Liver (tissue), 8 donors: ENCODE measurements at regions not wholly inside any gene's neighbourhood (a gene's known extent, or its start where the extent isn't known, plus 50 kb on each side); places are given as distances from the start of the nearest gene placed in this dataset.

Experiments
- DNase-seq: peaks from one replicate; pipeline ENCODE4 v3.0.0-alpha.2; 2017; ENCODE audit warnings: low spot score
- H3K27ac ChIP-seq, 2 donors: one replicate each; pipeline ENCODE4 v1.7.0; 2013; ENCODE audit warnings: inconsistent platforms in 2 of 2, low read length in 2 of 2, control low read depth in 1 of 2, low read depth in 1 of 2, mild to moderate bottlenecking in 1 of 2
- H3K27me3 ChIP-seq, 4 donors: one replicate each; pipeline versions ENCODE4 v1.6.1 to v1.7.0; 2013; ENCODE audit warnings: low read length in 3 of 4, inconsistent platforms in 1 of 4, mild to moderate bottlenecking in 1 of 4, moderate library complexity in 1 of 4; ENCODE audit not compliant: control insufficient read depth in 4 of 4, insufficient read depth in 4 of 4
- H3K36me3 ChIP-seq, 4 donors: one replicate each; pipeline versions ENCODE4 v1.6.1 to v1.7.0; 2013; ENCODE audit warnings: low read length in 3 of 4, mild to moderate bottlenecking in 3 of 4, low read depth in 1 of 4, moderate library complexity in 1 of 4; ENCODE audit not compliant: control insufficient read depth in 4 of 4, insufficient read depth in 3 of 4
- H3K4me1 ChIP-seq, 4 donors: one replicate each; pipeline versions ENCODE4 v1.6.1 to v1.7.0; 2013; ENCODE audit warnings: low read length in 3 of 4, mild to moderate bottlenecking in 3 of 4, moderate library complexity in 1 of 4; ENCODE audit not compliant: control insufficient read depth in 4 of 4, insufficient read depth in 4 of 4
- H3K4me3 ChIP-seq, 3 donors: one replicate each; pipeline versions ENCODE4 v1.6.1 to v1.7.0; 2013; ENCODE audit warnings: low read length in 3 of 3, control low read depth in 1 of 3, low read depth in 1 of 3, mild to moderate bottlenecking in 1 of 3
- H3K9ac ChIP-seq, 2 donors: one replicate each; pipeline ENCODE4 v1.7.0; 2013; ENCODE audit warnings: low read length in 2 of 2, mild to moderate bottlenecking in 2 of 2, moderate library complexity in 2 of 2, control low read depth in 1 of 2, low read depth in 1 of 2
- H3K9me3 ChIP-seq, 4 donors: one replicate each; pipeline versions ENCODE4 v1.6.1 to v1.7.0; 2013; ENCODE audit warnings: low read length in 3 of 4; ENCODE audit not compliant: control insufficient read depth in 4 of 4
- EGR1 ChIP-seq, 2 donors: IDR thresholded peaks; 2 replicates each; pipeline ENCODE4 v1.6.1; 2016 to 2018; ENCODE audit warnings: antibody characterized with exemption in 2 of 2, low read depth in 2 of 2
- FOXA1 ChIP-seq: IDR thresholded peaks from 2 replicates; pipeline ENCODE4 v1.6.1; 2016; ENCODE audit warnings: antibody characterized with exemption
- FOXA2 ChIP-seq: IDR thresholded peaks from 2 replicates; pipeline ENCODE4 v1.6.1; 2016; ENCODE audit warnings: antibody characterized with exemption
- GABPA ChIP-seq, 2 donors: IDR thresholded peaks in 1 of 2; conservative IDR thresholded peaks in 1 of 2; 2 replicates each; pipeline ENCODE4 v1.6.1; 2016; ENCODE audit warnings: antibody characterized with exemption in 2 of 2, mild to moderate bottlenecking in 1 of 2, moderate library complexity in 1 of 2
- HNF4A ChIP-seq, 2 donors: conservative IDR thresholded peaks; 2 replicates each; pipeline ENCODE4 v1.6.1; 2016; ENCODE audit warnings: antibody characterized with exemption in 2 of 2, mild to moderate bottlenecking in 2 of 2
- HNF4G ChIP-seq: IDR thresholded peaks from 2 replicates; pipeline ENCODE4 v1.6.1; 2016; ENCODE audit warnings: antibody characterized with exemption
- JUND ChIP-seq, 2 donors: IDR thresholded peaks; 2 replicates each; pipeline ENCODE4 v1.6.1; 2016; ENCODE audit warnings: antibody characterized with exemption in 2 of 2
- NR2F2 ChIP-seq: IDR thresholded peaks from 2 replicates; pipeline ENCODE4 v1.6.1; 2016; ENCODE audit warnings: antibody characterized with exemption
- RXRA ChIP-seq, 2 donors: IDR thresholded peaks; 2 replicates each; pipeline ENCODE4 v1.6.1; 2017 to 2018; ENCODE audit warnings: antibody characterized with exemption in 2 of 2, mild to moderate bottlenecking in 1 of 2
- SP1 ChIP-seq: IDR thresholded peaks from 2 replicates; pipeline ENCODE4 v1.6.1; 2018; ENCODE audit warnings: antibody characterized with exemption, mild to moderate bottlenecking
- YY1 ChIP-seq: IDR thresholded peaks from 2 replicates; pipeline ENCODE4 v1.6.1; 2016; ENCODE audit warnings: antibody characterized with exemption, mild to moderate bottlenecking
- WGBS: extraction: QIAGEN DNeasy Blood & Tissue Kit; methylation state at CpG from one replicate; pipeline ENCODE4 v1.1.7; 2013; 5-methylcytosine and 5-hydroxymethylcytosine counted together
- TF ChIP-seq, protein P1 (sequence below): fragments of 150-350 bp; IDR thresholded peaks from 2 replicates; pipeline ENCODE4 v1.5.1; 2017; ENCODE audit warnings: improper control_type of control experiment, low read depth, low read length; ENCODE audit not compliant: missing input control
- TF ChIP-seq, protein P2 (sequence below): IDR thresholded peaks from 2 replicates; pipeline ENCODE4 v1.6.1; 2016; ENCODE audit warnings: antibody characterized with exemption
- TF ChIP-seq, protein P3 (sequence below): IDR thresholded peaks from 2 replicates; pipeline ENCODE4 v1.6.1; 2016; ENCODE audit warnings: antibody characterized with exemption, mild to moderate bottlenecking
- donor health status: healthy.
- donor health status: healthy.
- donor health status: healthy.
- donor health status: healthy.
- donor health status: healthy.

- TF ChIP-seq, protein P1, sequence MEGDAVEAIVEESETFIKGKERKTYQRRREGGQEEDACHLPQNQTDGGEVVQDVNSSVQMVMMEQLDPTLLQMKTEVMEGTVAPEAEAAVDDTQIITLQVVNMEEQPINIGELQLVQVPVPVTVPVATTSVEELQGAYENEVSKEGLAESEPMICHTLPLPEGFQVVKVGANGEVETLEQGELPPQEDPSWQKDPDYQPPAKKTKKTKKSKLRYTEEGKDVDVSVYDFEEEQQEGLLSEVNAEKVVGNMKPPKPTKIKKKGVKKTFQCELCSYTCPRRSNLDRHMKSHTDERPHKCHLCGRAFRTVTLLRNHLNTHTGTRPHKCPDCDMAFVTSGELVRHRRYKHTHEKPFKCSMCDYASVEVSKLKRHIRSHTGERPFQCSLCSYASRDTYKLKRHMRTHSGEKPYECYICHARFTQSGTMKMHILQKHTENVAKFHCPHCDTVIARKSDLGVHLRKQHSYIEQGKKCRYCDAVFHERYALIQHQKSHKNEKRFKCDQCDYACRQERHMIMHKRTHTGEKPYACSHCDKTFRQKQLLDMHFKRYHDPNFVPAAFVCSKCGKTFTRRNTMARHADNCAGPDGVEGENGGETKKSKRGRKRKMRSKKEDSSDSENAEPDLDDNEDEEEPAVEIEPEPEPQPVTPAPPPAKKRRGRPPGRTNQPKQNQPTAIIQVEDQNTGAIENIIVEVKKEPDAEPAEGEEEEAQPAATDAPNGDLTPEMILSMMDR: no peak
- TF ChIP-seq RXRA (IDR thresholded peaks at IDR 0.05): no peak
- TF ChIP-seq GABPA (IDR thresholded peaks at IDR 0.05 in 1 of 2, conservative IDR thresholded peaks at IDR 0.05 in 1 of 2): no peak
- TF ChIP-seq FOXA2: no peak
- no peak for TF ChIP-seq HNF4G
- TF ChIP-seq FOXA1: no peak
- TF ChIP-seq, protein P2, sequence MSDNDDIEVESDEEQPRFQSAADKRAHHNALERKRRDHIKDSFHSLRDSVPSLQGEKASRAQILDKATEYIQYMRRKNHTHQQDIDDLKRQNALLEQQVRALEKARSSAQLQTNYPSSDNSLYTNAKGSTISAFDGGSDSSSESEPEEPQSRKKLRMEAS: no peak
- no peak for TF ChIP-seq NR2F2
- TF ChIP-seq JUND (IDR thresholded peaks at IDR 0.05): no peak
- no peak for TF ChIP-seq HNF4A (conservative IDR thresholded peaks at IDR 0.05)
- no peak for TF ChIP-seq EGR1 (IDR thresholded peaks at IDR 0.05; ENCODE audit: low read depth in 2 of 2)
- no peak for TF ChIP-seq YY1
Measured at GRCh38 chr2:121906170-121906569, 150.7 kb downstream of the TSN start (continued).

DNA sequence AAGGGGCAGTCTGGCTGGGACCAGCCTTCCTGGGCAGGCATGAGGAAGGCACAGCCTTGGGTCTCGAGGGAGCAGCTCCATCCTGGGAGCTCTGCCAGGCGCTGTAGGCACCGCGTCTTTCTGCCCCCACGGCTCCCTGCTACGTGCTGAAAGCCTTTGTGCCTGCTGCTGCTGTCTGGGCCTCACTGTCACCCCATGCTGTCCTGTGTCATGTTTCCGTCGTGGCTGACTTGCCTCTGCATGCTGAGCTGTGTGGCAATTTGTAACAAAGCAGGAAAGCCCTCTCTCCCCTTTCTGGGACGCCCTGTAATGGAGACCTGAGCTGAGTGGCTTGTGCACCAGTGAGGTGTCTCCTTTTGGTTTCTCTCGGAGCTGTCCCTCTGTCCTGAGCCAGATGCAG is 152.5 kb downstream of the TSN start:
- no peak for DNase-seq
- Histone ChIP-seq H3K4me3 (no peak overlapping the region), H3K36me3 (no peaks in the 10 kb centered on the region), H3K9ac (no peak overlapping the region), H3K27ac (no peak overlapping the region), H3K27me3 (peaks cover 0 to 8% (median 0%) of the 10 kb centered on the region in 4 donors), H3K4me1 (no peaks in the 10 kb centered on the region), H3K9me3 (peaks cover 0 to 3% (median 0%) of the 10 kb centered on the region in 4 donors)
- TF ChIP-seq RXRA (IDR thresholded peaks at IDR 0.05): no peak
- no peak for TF ChIP-seq GABPA (IDR thresholded peaks at IDR 0.05 in 1 of 2, conservative IDR thresholded peaks at IDR 0.05 in 1 of 2)
- TF ChIP-seq HNF4G: no peak
- TF ChIP-seq, protein P2: no peak
- TF ChIP-seq HNF4A (conservative IDR thresholded peaks at IDR 0.05): no peak
- TF ChIP-seq FOXA2: no peak
- no peak for TF ChIP-seq NR2F2
- no peak for TF ChIP-seq FOXA1
- no peak for TF ChIP-seq JUND (IDR thresholded peaks at IDR 0.05)
- 71% methylated on average over 10 of the region's 10 CpGs for WGBS

- TF ChIP-seq HNF4G: no peak
- Histone ChIP-seq H3K9me3 (peaks cover 0 to 3% (median 0%) of the 10 kb centered on the region in 4 donors), H3K9ac (no peak overlapping the region), H3K4me1 (no peaks in the 10 kb centered on the region), H3K27me3 (peaks cover 0 to 8% (median 0%) of the 10 kb centered on the region in 4 donors), H3K36me3 (no peaks in the 10 kb centered on the region), H3K27ac (no peak overlapping the region), H3K4me3 (no peak overlapping the region)
- WGBS: 86% methylated on average over 1 of the region's 1 CpG
- DNase-seq: no peak
Measured at GRCh38 chr2:121910139-121910538, 154.7 kb downstream of the TSN start.

DNA sequence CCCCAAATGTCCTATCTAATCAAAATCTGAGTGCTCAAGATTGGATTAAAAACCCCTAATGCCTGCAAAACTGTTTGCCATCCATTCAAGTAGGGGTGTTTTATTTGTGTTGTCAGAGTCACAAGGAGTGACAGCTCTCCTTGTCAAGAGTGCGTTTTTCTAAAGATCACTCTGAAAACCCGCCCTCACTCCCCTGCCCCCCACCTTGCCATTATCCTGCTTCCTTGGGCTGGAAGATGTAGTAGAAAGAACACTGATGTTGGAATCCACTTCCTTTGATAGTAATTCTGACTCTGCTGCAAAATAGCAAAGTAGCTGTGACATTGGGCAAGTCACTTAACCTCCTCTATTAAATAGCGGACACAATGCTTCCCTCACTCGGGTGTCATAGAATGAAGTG is 155.6 kb downstream of the TSN start:
- DNase-seq: no peak
- Histone ChIP-seq H3K36me3 (no peaks in the 10 kb centered on the region), H3K4me1 (no peaks in the 10 kb centered on the region), H3K4me3 (no peak overlapping the region), H3K9ac (no peak overlapping the region), H3K27me3 (peaks cover 0 to 8% (median 0%) of the 10 kb centered on the region in 4 donors), H3K27ac (no peak overlapping the region), H3K9me3 (peaks cover 0 to 3% (median 0%) of the 10 kb centered on the region in 4 donors)
- TF ChIP-seq FOXA1: no peak
- TF ChIP-seq YY1: no peak
- TF ChIP-seq, protein P3, sequence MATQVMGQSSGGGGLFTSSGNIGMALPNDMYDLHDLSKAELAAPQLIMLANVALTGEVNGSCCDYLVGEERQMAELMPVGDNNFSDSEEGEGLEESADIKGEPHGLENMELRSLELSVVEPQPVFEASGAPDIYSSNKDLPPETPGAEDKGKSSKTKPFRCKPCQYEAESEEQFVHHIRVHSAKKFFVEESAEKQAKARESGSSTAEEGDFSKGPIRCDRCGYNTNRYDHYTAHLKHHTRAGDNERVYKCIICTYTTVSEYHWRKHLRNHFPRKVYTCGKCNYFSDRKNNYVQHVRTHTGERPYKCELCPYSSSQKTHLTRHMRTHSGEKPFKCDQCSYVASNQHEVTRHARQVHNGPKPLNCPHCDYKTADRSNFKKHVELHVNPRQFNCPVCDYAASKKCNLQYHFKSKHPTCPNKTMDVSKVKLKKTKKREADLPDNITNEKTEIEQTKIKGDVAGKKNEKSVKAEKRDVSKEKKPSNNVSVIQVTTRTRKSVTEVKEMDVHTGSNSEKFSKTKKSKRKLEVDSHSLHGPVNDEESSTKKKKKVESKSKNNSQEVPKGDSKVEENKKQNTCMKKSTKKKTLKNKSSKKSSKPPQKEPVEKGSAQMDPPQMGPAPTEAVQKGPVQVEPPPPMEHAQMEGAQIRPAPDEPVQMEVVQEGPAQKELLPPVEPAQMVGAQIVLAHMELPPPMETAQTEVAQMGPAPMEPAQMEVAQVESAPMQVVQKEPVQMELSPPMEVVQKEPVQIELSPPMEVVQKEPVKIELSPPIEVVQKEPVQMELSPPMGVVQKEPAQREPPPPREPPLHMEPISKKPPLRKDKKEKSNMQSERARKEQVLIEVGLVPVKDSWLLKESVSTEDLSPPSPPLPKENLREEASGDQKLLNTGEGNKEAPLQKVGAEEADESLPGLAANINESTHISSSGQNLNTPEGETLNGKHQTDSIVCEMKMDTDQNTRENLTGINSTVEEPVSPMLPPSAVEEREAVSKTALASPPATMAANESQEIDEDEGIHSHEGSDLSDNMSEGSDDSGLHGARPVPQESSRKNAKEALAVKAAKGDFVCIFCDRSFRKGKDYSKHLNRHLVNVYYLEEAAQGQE: no peak
- no peak for TF ChIP-seq HNF4A (conservative IDR thresholded peaks at IDR 0.05)
- TF ChIP-seq SP1: no peak
- WGBS: 62% methylated on average over 4 of the region's 4 CpGs
